GM12864 (cell line): ENCODE measurements at regions not wholly inside any gene's neighbourhood (a gene's known extent, or its start where the extent isn't known, plus 50 kb on each side); places are given as distances from the start of the nearest gene placed in this dataset.

Source experiments
- DNase-seq: peaks from one replicate; pipeline ENCODE4 v3.0.0-alpha.2; 2011; ENCODE audit warnings: low read depth
- H3K4me3 ChIP-seq: 2 replicates; pipeline ENCODE4 v1.5.1; 2011; ENCODE audit warnings: mild to moderate bottlenecking, low read depth, low read length, control low read depth
- CTCF ChIP-seq: IDR thresholded peaks from 2 replicates; pipeline ENCODE4 v1.5.1; 2011; ENCODE audit warnings: low read depth, mild to moderate bottlenecking, moderate library complexity, low read length, control low read depth, inconsistent platforms; ENCODE audit errors: missing control alignments

GRCh38 chr14:101362529-101363260 lies 198.6 kb upstream of the DIO3 start:
- DNase-seq = no peak
- no peak overlapping the region for H3K4me3 ChIP-seq
- TF ChIP-seq CTCF = no peak

GRCh38 chr14:101363261-101363555 lies 198.1 kb upstream of the DIO3 start:
- no peak for TF ChIP-seq CTCF
- DNase-seq = no peak
- no peak overlapping the region for H3K4me3 ChIP-seq

GRCh38 chr14:101363880-101364391 lies 197.4 kb upstream of the DIO3 start:
- TF ChIP-seq CTCF = no peak
- no peak overlapping the region for H3K4me3 ChIP-seq
- DNase-seq = no peak

GRCh38 chr14:101364503-101365328 lies 196.6 kb upstream of the DIO3 start:
- no peak for DNase-seq
- H3K4me3 ChIP-seq = no peak overlapping the region
- no peak for TF ChIP-seq CTCF

- no peak overlapping the region for H3K4me3 ChIP-seq
- no peak for DNase-seq
- TF ChIP-seq CTCF = no peak
Observed at GRCh38 chr14:101365329-101366158, 195.8 kb upstream of the DIO3 start.

- no peak for TF ChIP-seq CTCF
- no peak overlapping the region for H3K4me3 ChIP-seq
- no peak for DNase-seq
Observed at GRCh38 chr14:101367421-101368261, 193.7 kb upstream of the DIO3 start.
